GM21390 (cell line): ENCODE measurements at regions not wholly inside any gene's neighbourhood (a gene's known extent, or its start where the extent isn't known, plus 50 kb on each side); places are given as distances from the start of the nearest gene placed in this dataset.

Experiments
- ATAC-seq: cut with Tn5 transposase; IDR thresholded peaks from one replicate; pipeline ENCODE4 v1.9.1; 2021; ENCODE audit not compliant: unreplicated experiment

DNA sequence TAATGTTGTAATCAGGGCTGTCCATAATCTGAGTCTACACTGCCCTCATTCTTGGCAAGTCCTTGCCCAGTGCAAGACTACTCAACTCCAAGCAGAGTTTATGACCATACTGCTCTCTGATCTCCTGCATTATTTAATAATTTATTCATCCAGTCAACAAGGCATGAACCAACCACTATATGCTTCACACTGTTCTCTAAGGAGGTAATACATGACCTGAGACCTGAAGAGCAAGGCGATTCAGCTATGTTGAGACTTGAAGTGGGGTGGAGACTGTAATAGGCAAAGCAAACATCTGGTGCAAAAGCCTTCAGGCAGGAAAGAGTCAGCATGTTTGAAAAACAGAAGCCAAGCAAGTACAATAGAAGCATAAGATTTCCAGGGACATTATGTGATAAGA lies 1362.8 kb downstream of the ROBO2 start:
- ATAC-seq: no peak

DNA sequence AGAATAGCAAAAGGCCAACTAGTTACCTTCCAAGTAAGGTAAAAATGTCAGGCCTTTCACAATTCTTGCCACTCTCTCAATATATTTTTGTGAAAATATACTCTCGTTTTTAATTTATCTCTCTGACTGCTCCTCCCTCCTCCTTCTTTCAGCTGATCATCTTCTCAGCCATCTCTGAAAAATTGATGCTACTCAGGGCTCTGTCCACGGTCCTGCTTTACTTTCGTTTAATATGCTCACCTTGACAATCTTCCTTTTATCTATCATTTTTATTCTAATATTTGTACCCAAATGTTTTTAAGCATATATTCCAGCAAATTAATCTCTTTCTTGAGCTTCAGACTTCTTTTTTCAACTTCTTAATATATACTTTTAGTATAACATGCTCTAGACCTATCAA lies 1362.1 kb downstream of the ROBO1 start:
- no peak for ATAC-seq

DNA sequence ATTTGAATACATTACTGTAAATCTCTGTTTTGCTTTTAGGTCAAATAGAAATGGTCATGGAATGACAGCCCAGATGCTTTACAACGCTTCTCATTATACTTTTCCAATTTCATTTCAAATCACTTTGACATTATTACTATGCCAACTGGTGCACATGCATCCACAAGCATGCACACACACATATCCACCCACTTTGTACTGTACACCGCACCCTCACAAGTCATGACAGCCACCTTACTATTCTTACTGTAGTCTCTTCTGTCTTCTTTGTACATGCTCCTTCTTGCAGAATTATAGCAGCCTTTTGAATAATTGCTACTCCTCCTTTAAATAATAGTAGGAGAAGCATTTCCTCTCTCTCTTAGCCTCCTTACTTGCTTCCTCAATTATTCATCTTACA lies 1361.4 kb downstream of the ROBO1 start:
- no peak for ATAC-seq

DNA sequence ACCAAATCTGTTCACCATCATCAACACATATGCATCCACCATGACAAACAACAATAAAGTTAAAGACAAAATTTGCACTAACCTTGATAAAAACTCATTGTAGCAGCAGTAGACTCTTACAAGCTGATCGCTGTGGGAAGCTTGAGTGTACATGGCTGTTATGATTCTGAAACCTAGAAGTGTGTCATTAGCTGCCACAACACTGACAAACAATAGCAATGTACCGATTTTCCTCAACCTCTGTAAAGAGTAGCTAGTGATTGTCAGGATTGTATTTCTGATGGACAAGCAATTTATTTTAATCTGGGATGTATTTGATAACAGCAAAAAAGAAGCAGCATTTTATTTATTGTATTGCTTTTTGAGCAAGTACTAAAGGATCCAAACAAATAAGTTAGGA lies 1357.7 kb downstream of the ROBO1 start:
- no peak for ATAC-seq

DNA sequence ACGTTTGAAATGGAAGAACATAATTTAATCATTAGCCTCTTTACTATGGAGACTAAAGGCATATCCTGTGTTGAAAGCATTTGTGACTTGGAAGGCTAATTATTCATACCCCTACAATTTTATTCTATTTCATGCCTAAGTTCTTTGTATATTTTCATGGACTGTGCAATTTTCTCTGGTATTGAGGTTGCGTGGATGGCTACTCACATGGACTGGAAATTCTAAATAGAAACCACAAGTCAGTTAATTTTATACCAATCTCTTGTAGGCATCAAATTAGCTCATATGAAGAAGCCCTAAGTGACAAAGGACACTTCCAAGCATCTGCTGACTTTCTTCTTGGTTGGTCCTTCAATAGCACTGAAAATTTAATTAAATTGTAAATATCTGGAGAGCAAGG lies 1353.5 kb downstream of the ROBO1 start:
- no peak for ATAC-seq

DNA sequence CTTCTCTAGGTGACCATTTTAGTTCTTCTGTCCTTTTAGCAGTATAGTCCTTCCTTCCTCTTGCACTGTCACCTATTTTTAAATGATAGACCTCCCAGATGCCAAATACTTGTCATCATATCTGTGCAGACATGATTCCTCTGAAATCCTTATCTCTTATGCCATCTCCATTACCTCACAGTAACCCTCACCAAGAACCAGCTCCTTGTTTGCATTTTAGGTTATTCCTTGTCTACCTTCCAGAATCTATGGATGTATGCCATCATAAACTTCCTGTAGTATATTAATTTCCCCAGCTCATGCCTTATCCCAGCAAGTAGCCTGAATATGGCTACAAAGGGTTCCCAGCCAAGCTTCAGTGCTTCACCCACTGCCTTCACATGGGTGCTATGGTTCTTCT lies 1347.2 kb downstream of the ROBO1 start:
- no peak for ATAC-seq

DNA sequence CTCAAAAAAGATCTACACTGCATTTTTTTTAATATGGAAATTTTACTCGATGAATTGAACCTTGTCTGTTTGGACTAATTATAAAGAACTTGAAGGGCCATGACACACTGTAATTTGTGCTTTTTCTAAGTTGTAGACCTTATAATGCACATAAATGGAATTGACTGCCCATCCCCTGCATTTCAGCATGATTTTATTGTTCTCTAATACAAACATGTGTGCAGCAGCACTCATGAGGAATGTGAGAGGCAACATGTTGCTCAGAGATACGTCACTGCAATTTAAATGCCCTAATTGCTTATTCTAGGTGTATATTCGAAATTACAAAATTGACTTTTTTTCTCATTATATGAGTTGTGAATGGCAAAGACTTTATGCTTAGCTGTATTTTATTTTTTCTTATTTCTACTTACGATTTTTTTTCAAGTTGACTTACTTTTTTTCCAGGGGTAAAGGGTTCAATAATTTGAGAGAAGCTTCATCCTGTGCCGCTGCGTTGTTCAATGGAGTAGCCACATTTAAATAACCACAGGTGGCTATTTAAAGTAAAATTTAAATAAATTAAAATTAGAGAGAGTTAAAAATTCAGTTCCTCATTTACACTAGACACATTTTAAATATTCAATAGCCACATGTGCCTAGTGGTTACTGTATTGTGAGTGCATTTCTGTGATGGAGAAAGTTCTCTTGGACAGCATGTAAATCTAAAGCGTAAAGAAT lies 1346.4 kb downstream of the ROBO1 start:
- no peak for ATAC-seq

DNA sequence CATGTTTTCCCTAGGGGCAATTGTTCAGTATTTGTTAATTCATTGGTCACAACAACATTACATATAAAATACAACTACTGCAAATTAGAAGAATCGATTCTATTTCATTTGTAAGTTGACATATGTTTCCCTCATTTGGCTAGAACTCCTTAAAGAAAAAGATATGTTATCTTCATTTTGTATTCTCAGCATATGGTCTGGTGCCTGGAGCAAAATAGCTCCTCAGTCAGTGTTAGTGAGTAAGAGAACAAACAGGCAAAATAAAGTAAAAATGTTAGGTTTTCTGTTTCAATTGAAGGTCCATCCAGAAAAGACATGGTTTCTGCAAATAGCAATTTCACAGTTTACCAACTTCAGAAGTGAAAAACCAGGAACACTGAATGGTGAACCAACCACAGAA lies 1343.1 kb downstream of the ROBO1 start:
- no peak for ATAC-seq

DNA sequence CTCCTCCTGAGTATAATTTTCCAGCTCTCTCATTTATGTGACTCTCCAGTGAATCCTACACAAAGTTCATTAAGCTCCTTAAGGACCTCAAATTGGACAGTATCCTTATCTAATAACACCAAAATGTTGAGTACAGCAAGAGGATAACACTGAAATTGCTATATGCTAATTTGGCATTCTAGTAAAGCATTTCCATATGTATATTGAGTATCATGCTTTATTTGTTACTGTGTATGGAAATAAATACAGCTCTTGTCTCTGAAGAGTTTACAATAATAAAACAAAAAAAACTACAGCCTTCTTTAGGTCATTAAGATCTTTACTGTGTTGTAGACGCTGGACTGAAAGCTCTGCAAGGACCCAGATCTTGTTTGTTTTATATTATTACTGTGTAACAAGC lies 1341.3 kb downstream of the ROBO1 start:
- no peak for ATAC-seq

DNA sequence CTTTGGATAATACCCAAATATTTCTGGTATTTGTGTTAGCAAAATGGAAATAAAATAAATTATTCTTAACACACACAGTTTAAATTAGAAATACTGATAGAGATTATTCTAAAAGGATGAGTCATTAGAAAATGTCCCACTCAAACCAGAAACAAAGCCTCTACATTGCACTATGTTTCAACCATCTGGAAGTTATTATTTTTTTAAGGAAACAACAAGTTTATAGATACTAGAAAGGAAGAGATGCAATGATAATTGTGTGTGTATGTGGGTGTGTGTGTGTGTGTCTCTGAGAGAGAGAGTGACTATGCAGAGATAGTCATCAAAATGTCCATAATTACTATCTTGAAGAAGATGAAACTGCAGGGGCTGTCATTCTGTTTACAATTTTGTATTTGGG lies 1340.5 kb downstream of the ROBO1 start:
- ATAC-seq: no peak

DNA sequence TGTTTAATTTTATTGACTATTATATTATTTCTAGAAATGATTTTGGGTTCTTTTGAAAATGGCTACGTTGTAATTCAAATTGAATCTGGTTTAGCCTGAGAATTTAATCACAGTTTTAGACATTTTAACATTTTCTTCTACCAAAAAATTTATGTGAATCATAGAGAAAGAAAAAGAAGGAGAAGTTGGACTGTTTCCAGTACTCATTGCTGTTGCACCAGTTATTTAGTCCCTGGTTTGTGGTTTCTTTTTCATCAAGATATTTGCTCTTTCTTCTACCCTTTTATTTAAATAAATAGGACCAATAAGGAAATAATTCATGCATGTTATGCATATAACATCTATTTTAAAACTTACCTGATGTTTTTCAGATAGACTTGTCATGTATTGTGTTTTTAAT lies 1337.1 kb downstream of the ROBO1 start:
- ATAC-seq: no peak

DNA sequence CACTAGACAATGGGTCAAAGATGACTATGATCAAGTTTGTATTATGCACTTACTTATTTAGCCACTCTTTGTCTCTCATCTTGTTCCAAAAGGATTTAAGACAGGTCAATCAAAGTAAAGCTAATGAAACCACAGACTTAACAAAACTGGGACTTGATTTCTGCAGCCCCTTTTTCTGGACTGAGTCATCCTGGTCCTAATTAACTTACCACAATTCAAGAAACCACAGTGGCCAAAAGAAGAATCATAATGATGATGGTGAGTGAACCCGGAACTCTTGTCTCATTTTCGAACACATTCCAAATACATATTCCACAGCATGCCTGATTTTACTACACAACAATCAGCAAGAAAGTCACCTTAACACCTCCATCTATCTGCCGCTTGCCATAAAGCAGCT lies 1333.0 kb downstream of the ROBO1 start:
- no peak for ATAC-seq

DNA sequence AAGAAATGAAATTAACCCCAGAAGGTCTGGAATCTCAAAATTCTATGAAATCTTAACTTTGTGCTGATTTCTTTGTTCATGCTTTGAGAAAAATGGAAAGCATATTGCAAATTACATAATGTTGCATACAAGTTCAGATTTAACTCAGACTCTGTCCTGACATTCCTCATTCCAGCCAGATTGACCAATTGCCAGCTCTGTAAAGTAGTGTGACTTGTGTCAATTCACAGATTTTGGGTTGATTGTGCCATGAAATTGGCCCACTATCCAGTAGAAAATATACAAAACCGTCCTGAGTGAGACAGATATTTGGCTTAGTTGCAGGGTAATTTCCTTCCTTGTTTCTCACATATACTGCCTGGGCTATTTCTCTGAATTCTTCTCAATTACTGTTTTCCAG lies 1312.6 kb downstream of the ROBO1 start:
- ATAC-seq: no peak

DNA sequence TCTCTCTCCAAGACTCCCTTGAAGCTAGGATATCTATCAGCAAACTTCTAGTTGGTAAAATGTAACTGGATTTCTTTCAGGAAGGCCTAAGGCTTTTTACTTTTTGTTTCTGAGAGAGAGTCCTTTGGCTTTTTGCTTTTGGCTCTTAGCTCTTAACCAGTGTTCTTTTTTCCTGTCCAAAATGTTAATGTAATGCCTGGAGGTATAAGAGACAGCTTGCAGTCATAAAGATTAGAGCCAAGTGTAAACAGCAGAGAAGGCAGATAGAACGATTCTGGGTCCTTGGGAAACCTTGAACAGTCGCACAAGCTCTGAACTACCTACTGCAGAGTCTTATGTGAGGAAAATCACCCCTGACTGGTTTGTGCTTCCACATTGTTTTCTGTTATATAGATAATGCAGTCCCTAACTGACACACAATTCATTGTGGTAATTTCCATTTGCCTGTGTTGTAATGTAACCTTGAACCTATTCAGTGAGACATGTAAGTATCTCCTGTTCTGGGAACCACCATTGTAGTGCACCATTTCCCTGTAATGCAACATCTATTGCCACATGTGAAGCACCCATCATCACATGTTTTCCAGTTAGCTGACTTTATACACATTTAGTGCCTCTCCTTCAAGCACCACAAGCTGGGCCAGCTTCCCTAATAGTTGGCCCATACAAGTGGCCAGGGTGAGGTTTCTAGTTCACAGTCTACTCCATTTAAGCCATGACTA lies 1311.9 kb downstream of the ROBO1 start:
- ATAC-seq: no peak

DNA sequence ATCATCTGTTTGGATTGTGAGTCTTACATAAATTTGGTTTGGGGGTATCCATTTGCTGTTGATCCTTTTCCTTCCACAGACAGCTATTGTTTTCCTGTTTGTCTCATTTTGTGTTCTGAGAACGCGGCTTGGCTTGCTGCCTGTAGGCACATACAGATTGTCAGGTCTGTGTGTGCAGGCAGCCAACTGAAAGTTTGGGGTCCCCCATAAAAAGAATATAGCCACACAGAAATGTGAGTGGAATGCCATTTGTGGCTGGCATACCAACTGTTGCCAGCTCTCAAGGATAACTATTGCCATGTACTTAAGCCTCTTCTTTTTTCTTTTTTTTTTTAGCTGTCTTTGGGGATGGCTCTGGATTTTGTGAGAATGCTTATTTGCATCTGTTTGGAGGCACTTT lies 1308.0 kb downstream of the ROBO1 start:
- ATAC-seq: no peak

DNA sequence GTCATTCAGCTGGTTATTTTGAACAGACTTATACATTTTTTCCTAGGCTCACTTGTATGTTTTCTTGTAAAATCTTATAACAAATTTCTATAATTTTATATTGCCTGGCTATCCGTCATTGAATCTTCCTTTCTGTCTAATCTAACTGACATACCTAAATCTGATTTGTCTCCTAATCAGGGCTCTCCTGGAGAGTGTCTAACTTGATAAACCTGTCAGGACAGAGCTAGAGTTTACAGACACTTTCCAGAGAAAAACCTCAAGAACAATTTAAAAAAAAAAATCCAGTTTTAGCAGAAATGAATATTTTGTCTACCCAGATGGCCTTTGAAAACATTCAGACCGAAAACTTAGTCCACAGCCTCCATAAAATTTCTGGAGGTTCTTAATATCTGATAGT lies 1305.8 kb downstream of the ROBO1 start:
- ATAC-seq: no peak

DNA sequence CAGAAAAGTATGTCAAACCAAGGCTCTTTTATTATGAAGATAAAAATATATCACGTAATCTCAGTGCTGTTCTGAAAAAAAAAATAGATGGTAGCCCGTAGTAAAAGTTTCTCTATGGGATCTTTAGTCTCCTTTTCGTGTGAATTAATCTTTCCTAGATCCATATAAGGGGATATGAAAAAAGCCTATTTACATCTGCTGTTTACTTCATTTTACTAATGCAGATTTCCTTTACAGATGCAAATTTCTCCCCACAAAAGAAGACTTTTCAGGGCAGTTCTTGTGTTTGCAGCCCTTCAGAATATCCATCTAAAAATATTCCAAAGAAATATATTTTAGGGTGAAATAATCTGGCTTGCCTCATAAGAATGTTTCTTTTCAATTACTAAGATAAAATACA lies 1291.7 kb downstream of the ROBO1 start:
- ATAC-seq: no peak

DNA sequence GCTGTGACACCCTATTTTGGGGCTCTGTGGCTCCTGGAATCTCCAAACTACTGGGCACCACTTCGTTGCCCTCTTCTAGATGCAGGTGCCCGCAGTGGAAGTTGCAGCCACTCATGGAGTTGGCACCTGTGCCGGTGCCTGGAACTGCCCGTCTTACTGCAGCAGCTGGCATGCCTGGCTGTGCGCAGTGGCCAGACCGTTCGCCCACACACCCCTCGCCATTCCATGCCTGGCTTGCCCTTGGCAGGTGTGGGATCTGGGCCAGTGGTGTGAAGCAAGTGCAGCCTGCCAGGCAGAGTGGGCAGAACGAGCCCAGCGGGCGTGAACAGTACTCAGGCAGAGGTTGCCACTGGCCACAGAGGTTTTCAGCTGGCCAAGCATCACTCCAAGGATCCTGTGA lies 1286.7 kb downstream of the ROBO1 start:
- ATAC-seq: no peak

DNA sequence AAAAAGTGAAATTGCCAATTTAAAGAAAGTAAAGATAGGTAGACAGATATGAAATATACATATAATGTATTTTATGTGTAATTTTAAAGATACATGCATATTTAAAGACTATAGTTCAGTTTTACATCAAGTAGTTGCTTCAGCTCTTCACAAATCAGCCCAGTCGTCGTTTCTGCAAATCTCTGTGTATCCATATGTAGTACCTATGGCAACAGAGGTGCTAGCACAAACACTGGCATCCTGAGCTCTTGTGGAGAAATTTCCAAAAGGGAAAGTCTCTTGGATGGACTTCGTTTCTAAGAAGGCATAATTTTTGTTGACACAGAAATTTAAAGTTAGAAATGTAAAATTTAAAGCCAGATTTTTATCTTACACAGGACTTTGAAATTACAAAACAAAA lies 1284.7 kb downstream of the ROBO1 start:
- no peak for ATAC-seq

DNA sequence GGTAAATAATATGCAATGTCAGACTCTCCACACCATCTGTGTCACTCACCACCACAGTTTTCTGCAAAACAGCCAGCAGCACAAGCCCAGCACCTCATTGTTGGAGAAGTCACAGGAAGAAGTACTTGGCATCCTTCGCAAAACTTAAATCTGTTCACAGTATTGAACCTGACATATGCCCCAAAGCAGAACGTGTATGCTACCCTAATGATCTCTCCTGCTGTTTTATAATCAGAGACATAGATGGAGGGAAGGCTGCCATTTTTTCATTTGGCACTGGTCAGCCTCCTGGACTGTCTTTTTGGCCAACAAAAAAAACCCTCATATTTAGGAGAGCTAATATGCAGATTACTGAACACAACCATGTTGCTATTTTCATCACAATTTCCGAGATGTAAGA lies 1272.9 kb downstream of the ROBO1 start:
- ATAC-seq: no peak

DNA sequence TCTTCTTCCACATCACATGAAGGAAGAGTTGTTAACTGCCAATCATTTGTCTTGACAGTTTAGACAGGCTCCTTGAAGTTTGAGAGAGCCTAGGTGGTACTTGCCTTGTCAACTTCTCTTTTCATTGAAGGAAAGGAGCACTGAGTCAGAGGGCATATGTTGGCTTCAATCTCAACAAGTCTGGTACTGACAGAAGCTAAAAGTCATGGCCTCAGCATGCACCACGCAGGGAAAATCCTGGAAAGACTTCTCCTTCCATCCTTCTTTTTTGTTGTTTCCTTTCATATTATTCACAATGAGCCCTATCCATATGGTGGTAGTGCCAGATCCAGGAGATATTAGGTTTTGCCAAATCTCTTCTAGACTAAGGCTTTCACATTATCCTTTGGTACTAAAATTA lies 1272.5 kb downstream of the ROBO1 start:
- no peak for ATAC-seq

DNA sequence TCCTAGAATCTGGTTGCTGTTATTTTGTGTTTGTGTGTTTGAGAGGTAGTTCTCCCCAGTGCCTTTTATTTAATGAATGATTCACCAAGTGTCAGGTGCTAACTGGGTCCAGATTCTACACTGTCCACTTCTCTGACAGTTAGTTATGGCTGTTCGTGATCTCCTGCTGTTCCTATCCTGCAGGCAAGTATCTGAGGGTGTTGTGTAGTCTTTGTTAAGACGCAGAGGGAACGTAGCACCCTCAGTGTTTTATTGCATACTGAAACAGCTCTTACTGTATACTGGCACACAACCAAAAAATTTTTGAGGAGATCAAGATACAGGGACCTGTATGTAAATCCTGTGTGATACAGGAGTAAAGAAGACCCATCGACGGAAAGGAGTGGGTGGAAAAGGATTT lies 1271.3 kb downstream of the ROBO1 start:
- no peak for ATAC-seq

DNA sequence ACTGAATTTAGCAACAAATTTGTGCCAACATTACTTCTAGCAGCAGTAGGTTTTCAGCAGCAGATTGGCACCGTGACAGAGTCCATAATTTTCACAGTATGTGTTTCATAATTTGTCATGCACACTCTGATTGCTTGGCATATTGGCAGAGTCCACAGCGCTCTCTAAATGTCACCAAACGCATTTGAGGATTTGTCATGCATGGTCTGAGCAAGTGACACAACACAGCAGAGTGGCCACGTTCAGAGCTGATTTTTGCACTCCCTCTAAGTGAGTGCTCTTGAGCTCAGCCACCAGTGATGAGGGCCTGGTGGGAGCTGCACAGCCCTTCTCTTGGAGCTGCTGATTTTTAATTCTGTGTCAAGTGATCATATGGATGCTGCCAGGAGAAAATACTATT lies 1270.8 kb downstream of the ROBO1 start:
- ATAC-seq: no peak
